Sigmoid colon (tissue), 6 donors: ENCODE measurements at regions not wholly inside any gene's neighbourhood (a gene's known extent, or its start where the extent isn't known, plus 50 kb on each side); places are given as distances from the start of the nearest gene placed in this dataset.

Experiments used
- DNase-seq: peaks from one replicate; pipeline ENCODE4 v3.0.0-alpha.2; 2019
- H3K27ac ChIP-seq, 4 donors: fragments of 200-600 bp; sonication (generic); one replicate each; pipeline ENCODE4 v1.5.1; 2016 to 2019; ENCODE audit warnings: mild to moderate bottlenecking in 1 of 4
- H3K27me3 ChIP-seq, 3 donors: fragments of 200-600 bp; sonication (generic); one replicate each; pipeline ENCODE4 v1.5.1; 2019; ENCODE audit warnings: mild to moderate bottlenecking in 1 of 3
- H3K36me3 ChIP-seq, 4 donors: fragments of 200-600 bp; sonication (generic); one replicate each; pipeline ENCODE4 v1.5.1; 2016 to 2019
- H3K4me1 ChIP-seq, 4 donors: fragments of 200-600 bp; sonication (generic); one replicate each; pipeline ENCODE4 v1.5.1; 2017 to 2019
- H3K4me3 ChIP-seq, 4 donors: fragments of 200-600 bp; sonication (generic); one replicate each; pipeline ENCODE4 v1.5.1; 2017 to 2019; ENCODE audit warnings: mild to moderate bottlenecking in 2 of 4, moderate library complexity in 1 of 4
- H3K9me3 ChIP-seq, 4 donors: fragments of 200-600 bp in 3 of 4; sonication (generic) in 3 of 4; one replicate each; pipeline versions ENCODE4 v1.5.1 to v1.6.1; 2013 to 2019
- EP300 ChIP-seq, 4 donors: sonication (generic); formaldehyde crosslinking; IDR thresholded peaks; one replicate each; pipeline ENCODE4 v1.6.1; 2017; ENCODE audit warnings: antibody characterized with exemption in 4 of 4
- POLR2A ChIP-seq, 2 donors: fragments of 450-650 bp; IDR thresholded peaks; one replicate each; pipeline ENCODE4 v1.6.1; 2016; ENCODE audit warnings: antibody characterized with exemption in 2 of 2, mild to moderate bottlenecking in 2 of 2, moderate library complexity in 2 of 2
- POLR2AphosphoS5 ChIP-seq, 4 donors: sonication (generic); formaldehyde crosslinking; IDR thresholded peaks; one replicate each; pipeline ENCODE4 v1.6.1; 2017; ENCODE audit warnings: antibody characterized with exemption in 4 of 4
- WGBS, 2 donors: extraction: QIAGEN DNeasy Blood & Tissue Kit; methylation state at CpG; one replicate each; pipeline ENCODE4 v1.1.7; 2013; 5-methylcytosine and 5-hydroxymethylcytosine counted together
- intact Hi-C: fragments of 100-400 bp; cut with DNase I; formaldehyde crosslinking; loops from one replicate; pipeline ENCODE4 v1.15.1; 2023
- TF ChIP-seq, protein P1 (sequence below), 4 experiments: fragments of 450-650 bp in 3 of 4; fragments of 200-600 bp in 1 of 4; IDR thresholded peaks; one replicate each; pipeline ENCODE4 v1.5.1; 2016 to 2019; ENCODE audit warnings: antibody characterized with exemption in 4 of 4, mild to moderate bottlenecking in 3 of 4, moderate library complexity in 2 of 4
- donor health status: healthy with polysubstance abuse.
- donor health status: healthy.

DNA sequence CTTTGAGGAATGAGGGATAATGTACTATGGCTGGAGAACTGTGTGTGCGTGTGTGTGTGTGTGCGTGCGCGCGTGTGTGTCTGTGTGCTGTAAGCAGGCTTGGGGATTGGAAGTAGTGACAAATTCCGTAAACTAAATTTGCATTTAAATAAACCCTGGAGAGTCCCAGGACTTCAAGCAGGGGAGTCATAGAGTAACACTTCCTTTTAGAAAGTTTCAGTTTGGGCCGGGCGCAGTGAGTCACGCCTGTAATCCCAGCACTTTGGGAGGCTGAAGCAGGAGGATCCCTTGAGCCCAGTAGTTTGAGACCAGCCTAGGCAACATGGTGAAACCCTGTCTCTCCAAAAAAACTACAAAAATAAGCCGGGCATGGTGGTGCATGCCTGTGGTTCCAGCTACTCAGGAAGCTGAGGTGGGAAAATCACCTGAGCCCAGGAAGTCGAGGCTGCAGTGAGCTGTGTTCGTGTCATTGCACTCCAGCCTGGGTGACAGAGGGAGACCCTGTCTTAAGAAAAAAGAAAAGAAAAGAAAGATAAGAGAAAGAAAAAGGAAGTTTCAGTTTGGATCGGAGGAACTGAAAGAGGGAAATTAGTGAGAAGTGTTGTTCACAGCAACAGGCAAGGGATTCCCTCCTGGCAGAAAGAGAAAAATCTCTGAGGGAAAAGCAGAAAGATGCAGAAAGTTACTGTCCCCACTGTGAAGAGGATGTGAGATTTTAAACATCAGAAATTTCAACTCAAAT, 222.7 kb upstream of the SOX5 start:
- TF ChIP-seq POLR2A (IDR thresholded peaks at IDR 0.05) (no peak), POLR2AphosphoS5 (IDR thresholded peaks at IDR 0.05) (no peak), EP300 (IDR thresholded peaks at IDR 0.05) (no peak)
- TF ChIP-seq, protein P1, sequence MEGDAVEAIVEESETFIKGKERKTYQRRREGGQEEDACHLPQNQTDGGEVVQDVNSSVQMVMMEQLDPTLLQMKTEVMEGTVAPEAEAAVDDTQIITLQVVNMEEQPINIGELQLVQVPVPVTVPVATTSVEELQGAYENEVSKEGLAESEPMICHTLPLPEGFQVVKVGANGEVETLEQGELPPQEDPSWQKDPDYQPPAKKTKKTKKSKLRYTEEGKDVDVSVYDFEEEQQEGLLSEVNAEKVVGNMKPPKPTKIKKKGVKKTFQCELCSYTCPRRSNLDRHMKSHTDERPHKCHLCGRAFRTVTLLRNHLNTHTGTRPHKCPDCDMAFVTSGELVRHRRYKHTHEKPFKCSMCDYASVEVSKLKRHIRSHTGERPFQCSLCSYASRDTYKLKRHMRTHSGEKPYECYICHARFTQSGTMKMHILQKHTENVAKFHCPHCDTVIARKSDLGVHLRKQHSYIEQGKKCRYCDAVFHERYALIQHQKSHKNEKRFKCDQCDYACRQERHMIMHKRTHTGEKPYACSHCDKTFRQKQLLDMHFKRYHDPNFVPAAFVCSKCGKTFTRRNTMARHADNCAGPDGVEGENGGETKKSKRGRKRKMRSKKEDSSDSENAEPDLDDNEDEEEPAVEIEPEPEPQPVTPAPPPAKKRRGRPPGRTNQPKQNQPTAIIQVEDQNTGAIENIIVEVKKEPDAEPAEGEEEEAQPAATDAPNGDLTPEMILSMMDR (IDR thresholded peaks at IDR 0.05) = no peak
- Histone ChIP-seq H3K27ac (no peak overlapping the region), H3K4me3 (no peak overlapping the region), H3K27me3 (no peaks in the 10 kb centered on the region), H3K4me1 (no peaks in the 10 kb centered on the region), H3K9me3 (no peaks in the 10 kb centered on the region), H3K36me3 (no peaks in the 10 kb centered on the region)
- WGBS, 2 donors = 78 to 80% methylated on average over 13 of the region's 13 CpGs
- DNase-seq = no peak
- intact Hi-C loops = no loop called here

DNA sequence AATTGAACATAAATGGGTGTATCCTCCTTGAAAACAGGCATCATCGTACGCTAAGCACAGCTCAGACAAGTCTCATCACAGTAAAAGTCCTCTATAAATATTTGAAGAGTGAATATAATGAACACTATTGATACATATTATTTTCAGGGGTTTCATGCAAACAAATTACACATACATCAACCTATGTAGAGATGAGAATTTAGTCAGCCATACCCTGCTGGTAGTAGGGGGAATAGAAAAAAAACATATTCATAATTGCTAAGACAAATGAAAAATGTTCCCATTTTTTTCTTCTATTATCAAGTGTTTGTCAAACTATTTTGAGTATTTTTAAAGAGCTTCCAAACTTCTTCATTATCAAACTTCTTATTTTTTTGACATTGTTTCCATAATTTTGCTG, 205.6 kb upstream of the SOX5 start:
- H3K36me3 ChIP-seq = no peaks in the 10 kb centered on the region
- no peaks in the 10 kb centered on the region for H3K9me3 ChIP-seq
- WGBS, 2 donors = 87 to 96% methylated on average over 2 of the region's 2 CpGs
- H3K27me3 ChIP-seq = no peaks in the 10 kb centered on the region
- no peak for TF ChIP-seq EP300 (IDR thresholded peaks at IDR 0.05)
- TF ChIP-seq POLR2A (IDR thresholded peaks at IDR 0.05) = no peak
- TF ChIP-seq, protein P1 (IDR thresholded peaks at IDR 0.05) = no peak
- TF ChIP-seq POLR2AphosphoS5 (IDR thresholded peaks at IDR 0.05) = no peak
- intact Hi-C loops = no loop called here
- no peaks in the 10 kb centered on the region for H3K4me1 ChIP-seq
- H3K4me3 ChIP-seq = no peak overlapping the region
- H3K27ac ChIP-seq = no peak overlapping the region
- DNase-seq = no peak

DNA sequence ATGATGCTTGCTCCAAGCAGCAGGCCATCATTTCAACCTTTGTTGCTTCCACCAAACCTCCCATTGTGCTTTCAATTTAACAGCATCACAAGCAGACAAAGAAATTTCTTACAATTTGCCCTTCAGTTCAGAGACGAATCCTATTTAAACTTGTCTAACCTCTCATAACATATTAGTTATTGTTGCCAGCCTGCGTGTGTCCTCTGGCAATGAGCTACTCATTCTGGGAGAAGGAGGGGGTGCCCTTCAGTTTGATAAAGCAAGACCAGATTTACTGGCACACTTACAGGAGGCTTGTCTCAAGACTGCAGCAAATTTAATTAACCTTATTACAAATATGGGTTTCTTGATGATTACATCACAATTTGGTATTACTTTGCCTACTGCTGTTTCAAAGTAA, 203.6 kb upstream of the SOX5 start:
- no peaks in the 10 kb centered on the region for H3K4me1 ChIP-seq
- H3K4me3 ChIP-seq = no peak overlapping the region
- no peaks in the 10 kb centered on the region for H3K27me3 ChIP-seq
- H3K27ac ChIP-seq = no peak overlapping the region
- intact Hi-C loops = no loop called here
- WGBS, 2 donors = 77 to 81% methylated on average over 2 of the region's 2 CpGs
- DNase-seq = no peak
- no peaks in the 10 kb centered on the region for H3K36me3 ChIP-seq
- TF ChIP-seq, protein P1 (IDR thresholded peaks at IDR 0.05) = no peak
- TF ChIP-seq POLR2A (IDR thresholded peaks at IDR 0.05) = no peak
- no peaks in the 10 kb centered on the region for H3K9me3 ChIP-seq

GRCh38 chr12:24152270-24152669, 202.8 kb upstream of the SOX5 start:
- Histone ChIP-seq H3K27me3 (no peaks in the 10 kb centered on the region), H3K4me3 (no peak overlapping the region), H3K4me1 (no peaks in the 10 kb centered on the region), H3K9me3 (no peaks in the 10 kb centered on the region), H3K27ac (no peak overlapping the region), H3K36me3 (no peaks in the 10 kb centered on the region)
- TF ChIP-seq EP300 (IDR thresholded peaks at IDR 0.05) = no peak
- TF ChIP-seq POLR2A (IDR thresholded peaks at IDR 0.05) = no peak
- TF ChIP-seq, protein P1 (IDR thresholded peaks at IDR 0.05) = no peak
- no peak for TF ChIP-seq POLR2AphosphoS5 (IDR thresholded peaks at IDR 0.05)
- DNase-seq = no peak
- intact Hi-C loops = no loop called here
- 72 to 80% methylated on average over 3 of the region's 3 CpGs for WGBS, 2 donors

- H3K4me1 ChIP-seq = no peaks in the 10 kb centered on the region
- TF ChIP-seq EP300 (IDR thresholded peaks at IDR 0.05) (no peak), POLR2A (IDR thresholded peaks at IDR 0.05) (no peak), POLR2AphosphoS5 (IDR thresholded peaks at IDR 0.05) (no peak)
- TF ChIP-seq, protein P1 (IDR thresholded peaks at IDR 0.05) = no peak
- no peak overlapping the region for H3K4me3 ChIP-seq
- no peak overlapping the region for H3K27ac ChIP-seq
- no peaks in the 10 kb centered on the region for H3K27me3 ChIP-seq
- H3K9me3 ChIP-seq = no peaks in the 10 kb centered on the region
- no peak for DNase-seq
- intact Hi-C loops = no loop called here
- H3K36me3 ChIP-seq = no peaks in the 10 kb centered on the region
These were observed 194.5 kb upstream of the SOX5 start for GRCh38 chr12:24143928-24144327.
